ENCODE measurements at regions not wholly inside any gene's neighbourhood (a gene's known extent, or its start where the extent isn't known, plus 50 kb on each side); places are given as distances from the start of the nearest gene placed in this dataset.

- TF ChIP-seq, protein P1, sequence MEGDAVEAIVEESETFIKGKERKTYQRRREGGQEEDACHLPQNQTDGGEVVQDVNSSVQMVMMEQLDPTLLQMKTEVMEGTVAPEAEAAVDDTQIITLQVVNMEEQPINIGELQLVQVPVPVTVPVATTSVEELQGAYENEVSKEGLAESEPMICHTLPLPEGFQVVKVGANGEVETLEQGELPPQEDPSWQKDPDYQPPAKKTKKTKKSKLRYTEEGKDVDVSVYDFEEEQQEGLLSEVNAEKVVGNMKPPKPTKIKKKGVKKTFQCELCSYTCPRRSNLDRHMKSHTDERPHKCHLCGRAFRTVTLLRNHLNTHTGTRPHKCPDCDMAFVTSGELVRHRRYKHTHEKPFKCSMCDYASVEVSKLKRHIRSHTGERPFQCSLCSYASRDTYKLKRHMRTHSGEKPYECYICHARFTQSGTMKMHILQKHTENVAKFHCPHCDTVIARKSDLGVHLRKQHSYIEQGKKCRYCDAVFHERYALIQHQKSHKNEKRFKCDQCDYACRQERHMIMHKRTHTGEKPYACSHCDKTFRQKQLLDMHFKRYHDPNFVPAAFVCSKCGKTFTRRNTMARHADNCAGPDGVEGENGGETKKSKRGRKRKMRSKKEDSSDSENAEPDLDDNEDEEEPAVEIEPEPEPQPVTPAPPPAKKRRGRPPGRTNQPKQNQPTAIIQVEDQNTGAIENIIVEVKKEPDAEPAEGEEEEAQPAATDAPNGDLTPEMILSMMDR (IDR thresholded peaks at IDR 0.05) = no peak
- TF ChIP-seq EP300 (IDR thresholded peaks at IDR 0.05) (no peak), POLR2A (IDR thresholded peaks at IDR 0.05) (no peak), POLR2AphosphoS5 (IDR thresholded peaks at IDR 0.05) (no peak)
- no peak overlapping the region for H3K4me3 ChIP-seq
- no peaks in the 10 kb centered on the region for H3K27me3 ChIP-seq
- no peak for ATAC-seq
- H3K36me3 ChIP-seq = no peaks in the 10 kb centered on the region
- WGBS, 2 donors (ENCODE audit: low coverage in 1 of 2) = 60 to 63% methylated on average over 1 of the region's 1 CpG
- no peaks in the 10 kb centered on the region for H3K9me3 ChIP-seq
- no peak overlapping the region for H3K27ac ChIP-seq
- H3K4me1 ChIP-seq = no peaks in the 10 kb centered on the region
Observed at GRCh38 chr4:129929052-129929451, 833.1 kb downstream of the C4orf33 start.

GRCh38 chr4:129929984-129930383 is 834.0 kb downstream of the C4orf33 start:
- no peak for TF ChIP-seq POLR2AphosphoS5 (IDR thresholded peaks at IDR 0.05)
- TF ChIP-seq, protein P1 (IDR thresholded peaks at IDR 0.05) = no peak
- no peak for TF ChIP-seq EP300 (IDR thresholded peaks at IDR 0.05)
- no peaks in the 10 kb centered on the region for H3K36me3 ChIP-seq
- no peak overlapping the region for H3K4me3 ChIP-seq
- H3K27me3 ChIP-seq = no peaks in the 10 kb centered on the region
- WGBS, 2 donors (ENCODE audit: low coverage in 1 of 2) = 84 to 93% methylated on average over 5 of the region's 7 CpGs
- no peak overlapping the region for H3K27ac ChIP-seq
- no peaks in the 10 kb centered on the region for H3K4me1 ChIP-seq
- no peaks in the 10 kb centered on the region for H3K9me3 ChIP-seq
- ATAC-seq = no peak

- Histone ChIP-seq H3K9me3 (no peaks in the 10 kb centered on the region), H3K4me3 (no peak overlapping the region), H3K27me3 (no peaks in the 10 kb centered on the region), H3K36me3 (no peaks in the 10 kb centered on the region), H3K27ac (no peak overlapping the region), H3K4me1 (no peaks in the 10 kb centered on the region)
- WGBS, 2 donors (ENCODE audit: low coverage in 1 of 2) = 85 to 90% methylated on average over 3 of the region's 3 CpGs
- ATAC-seq = no peak
- TF ChIP-seq POLR2AphosphoS5 (IDR thresholded peaks at IDR 0.05) (no peak), EP300 (IDR thresholded peaks at IDR 0.05) (no peak), POLR2A (IDR thresholded peaks at IDR 0.05) (no peak)
- TF ChIP-seq, protein P1 (IDR thresholded peaks at IDR 0.05) = no peak
Observed at GRCh38 chr4:129950217-129950616, 854.3 kb downstream of the C4orf33 start.

GRCh38 chr4:129966175-129966574 is 870.2 kb downstream of the C4orf33 start:
- H3K4me1 ChIP-seq = peaks cover 0 to 6% (median 0%) of the 10 kb centered on the region in 3 donors
- TF ChIP-seq EP300 (IDR thresholded peaks at IDR 0.05) (no peak), POLR2A (IDR thresholded peaks at IDR 0.05) (no peak), POLR2AphosphoS5 (IDR thresholded peaks at IDR 0.05) (no peak)
- TF ChIP-seq, protein P1 (IDR thresholded peaks at IDR 0.05) = no peak
- H3K36me3 ChIP-seq = no peaks in the 10 kb centered on the region
- no peaks in the 10 kb centered on the region for H3K9me3 ChIP-seq
- no peaks in the 10 kb centered on the region for H3K27me3 ChIP-seq
- H3K4me3 ChIP-seq = no peak overlapping the region
- whole genome bisulfite sequencing, 2 donors (ENCODE audit: low coverage in 1 of 2) = 73 to 90% methylated on average over 2 of the region's 2 CpGs
- no peak overlapping the region for H3K27ac ChIP-seq
- ATAC-seq = no peak

DNA sequence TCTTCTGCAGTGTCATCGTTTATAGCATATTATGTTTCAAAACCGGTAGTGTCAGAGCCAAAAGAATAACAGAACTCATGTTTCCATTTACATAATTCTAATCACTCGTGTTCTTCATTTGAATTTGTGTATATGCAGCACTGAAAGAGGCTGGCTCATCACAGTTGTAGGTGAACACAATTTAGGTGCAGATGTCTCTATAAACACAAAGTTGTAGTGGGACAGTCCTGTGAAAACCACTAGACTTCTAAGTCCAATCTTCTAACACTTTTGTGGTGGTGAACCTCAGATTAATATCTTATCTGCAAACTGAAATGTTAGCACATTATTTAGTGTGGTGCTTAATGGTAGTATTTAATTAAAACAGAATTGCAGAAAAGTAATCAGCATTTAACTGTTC is 872.4 kb downstream of the C4orf33 start:
- ATAC-seq = no peak
- WGBS, 2 donors (ENCODE audit: low coverage in 1 of 2) = 71 to 72% methylated on average over 2 to 3 of the region's 3 CpGs
- H3K4me3 ChIP-seq = no peak overlapping the region

More for the DNA sequence above, 872.4 kb downstream of the C4orf33 start:
- H3K4me1 ChIP-seq = peaks cover 0 to 6% (median 0%) of the 10 kb centered on the region in 3 donors
- no peak overlapping the region for H3K27ac ChIP-seq
- TF ChIP-seq EP300 (IDR thresholded peaks at IDR 0.05) = no peak
- TF ChIP-seq POLR2A (IDR thresholded peaks at IDR 0.05) = no peak
- TF ChIP-seq POLR2AphosphoS5 (IDR thresholded peaks at IDR 0.05) = no peak
- TF ChIP-seq, protein P1 (IDR thresholded peaks at IDR 0.05) = no peak
- H3K27me3 ChIP-seq = no peaks in the 10 kb centered on the region
- no peaks in the 10 kb centered on the region for H3K9me3 ChIP-seq
- no peaks in the 10 kb centered on the region for H3K36me3 ChIP-seq

All from gastroesophageal sphincter (tissue), 4 donors.